NCI-H748 (cell line): ENCODE measurements at regions not wholly inside any gene's neighbourhood (a gene's known extent, or its start where the extent isn't known, plus 50 kb on each side); places are given as distances from the start of the nearest gene placed in this dataset.

ENCODE experiments used
- DNase-seq: peaks from one replicate; lab custom pipeline; 2025; ENCODE audit not compliant: unreplicated experiment; lab: John Stamatoyannopoulos, UW

DNA sequence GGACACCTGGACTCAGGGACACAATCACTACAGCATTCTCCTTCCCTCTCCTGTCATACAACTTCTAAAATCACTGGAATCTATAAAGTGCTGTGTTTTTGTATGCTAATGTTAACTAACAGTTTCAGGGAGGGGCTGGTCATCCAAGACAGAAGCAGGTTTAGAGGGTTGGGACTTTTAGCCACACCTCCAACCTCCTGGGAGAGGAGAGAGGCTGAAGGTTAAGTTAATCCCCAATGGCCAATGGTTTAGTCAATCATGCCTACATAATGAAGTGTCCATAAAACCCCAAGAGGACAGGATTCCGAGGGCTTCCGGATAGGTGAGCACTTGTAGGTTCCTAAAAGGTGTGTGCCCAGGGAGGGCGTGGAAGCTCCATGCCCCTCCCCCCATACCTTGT, 219.3 kb upstream of the CTNNB1 start:
- no peak for DNase-seq

GRCh38 chr3:40980467-40980866, 218.8 kb upstream of the CTNNB1 start:
- DNase-seq: no peak

- peak; percentile 39 for DNase-seq
These were observed 214.1 kb upstream of the CTNNB1 start for GRCh38 chr3:40985195-40985594.

- no peak for DNase-seq
These were observed 210.8 kb upstream of the CTNNB1 start for GRCh38 chr3:40988468-40988867.

- DNase-seq: no peak
These were observed 209.9 kb upstream of the CTNNB1 start for GRCh38 chr3:40989141-40990061.

DNA sequence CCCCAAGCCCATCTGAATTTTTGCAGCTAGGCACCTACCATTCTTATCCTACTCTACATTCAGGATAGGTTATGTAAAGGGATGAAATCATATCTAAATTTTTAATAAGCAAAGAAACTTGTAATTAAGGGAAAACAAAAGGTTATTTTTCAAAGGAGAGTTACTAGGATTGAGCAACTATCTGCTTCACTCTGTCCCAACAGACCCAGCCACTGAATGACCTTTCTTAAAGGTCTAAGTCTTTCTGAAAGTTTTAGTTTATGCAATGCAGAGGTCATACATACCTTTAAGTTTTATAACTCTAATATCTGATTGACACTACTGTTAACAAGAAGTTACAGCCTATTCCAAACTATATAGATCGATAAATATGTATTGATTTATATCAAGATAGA, 209.2 kb upstream of the CTNNB1 start:
- no peak for DNase-seq

- no peak for DNase-seq
These were observed 207.3 kb upstream of the CTNNB1 start for GRCh38 chr3:40992023-40992422.

GRCh38 chr3:40994611-40995010, 204.7 kb upstream of the CTNNB1 start:
- no peak for DNase-seq

GRCh38 chr3:40995271-40995670, 204.0 kb upstream of the CTNNB1 start:
- DNase-seq: no peak

GRCh38 chr3:40996382-40996781, 202.9 kb upstream of the CTNNB1 start:
- no peak for DNase-seq

GRCh38 chr3:40996827-40997710, 202.2 kb upstream of the CTNNB1 start:
- no peak for DNase-seq

GRCh38 chr3:40997711-40998519, 201.4 kb upstream of the CTNNB1 start:
- no peak for DNase-seq

DNA sequence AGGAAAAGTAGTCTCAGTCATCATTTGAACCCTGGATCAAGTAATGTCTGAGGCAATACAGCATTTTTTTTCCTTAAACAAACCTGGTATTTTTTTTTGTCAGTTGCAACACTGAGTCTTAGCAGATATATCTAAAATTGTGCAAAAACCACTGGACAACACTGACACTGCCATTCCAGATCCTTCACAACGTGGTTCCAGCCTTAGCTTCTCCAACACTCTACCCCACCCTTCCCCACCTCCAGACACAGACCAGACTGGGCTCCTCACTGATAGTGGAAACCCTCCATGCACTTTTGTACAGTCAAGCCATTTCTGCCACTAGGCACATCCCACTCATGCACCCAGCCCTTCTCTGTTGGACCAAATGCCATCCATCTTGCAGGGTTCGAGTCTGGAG, 199.6 kb upstream of the CTNNB1 start:
- no peak for DNase-seq

GRCh38 chr3:41000471-41000870, 198.8 kb upstream of the CTNNB1 start:
- DNase-seq: no peak

DNA sequence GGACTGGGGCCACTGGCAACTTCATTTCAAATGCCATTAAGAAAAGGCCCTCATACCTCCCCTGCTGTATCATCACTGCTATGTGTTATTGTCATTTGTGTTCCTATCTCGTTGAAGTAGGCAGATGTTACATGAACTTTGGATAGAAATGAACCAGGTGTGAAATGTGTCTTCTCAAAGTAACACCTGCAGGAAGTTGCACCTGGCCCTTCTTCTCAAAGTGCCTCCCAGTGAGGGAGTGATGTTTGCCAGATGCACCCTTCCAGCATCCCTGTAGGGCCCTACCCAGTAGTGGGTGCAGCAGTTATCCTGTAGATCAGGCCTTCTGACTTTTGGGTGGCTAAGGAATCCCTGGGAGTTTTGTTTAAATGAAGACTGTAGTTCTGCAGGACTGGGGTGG, 197.7 kb upstream of the CTNNB1 start:
- DNase-seq: peak; percentile 50

DNA sequence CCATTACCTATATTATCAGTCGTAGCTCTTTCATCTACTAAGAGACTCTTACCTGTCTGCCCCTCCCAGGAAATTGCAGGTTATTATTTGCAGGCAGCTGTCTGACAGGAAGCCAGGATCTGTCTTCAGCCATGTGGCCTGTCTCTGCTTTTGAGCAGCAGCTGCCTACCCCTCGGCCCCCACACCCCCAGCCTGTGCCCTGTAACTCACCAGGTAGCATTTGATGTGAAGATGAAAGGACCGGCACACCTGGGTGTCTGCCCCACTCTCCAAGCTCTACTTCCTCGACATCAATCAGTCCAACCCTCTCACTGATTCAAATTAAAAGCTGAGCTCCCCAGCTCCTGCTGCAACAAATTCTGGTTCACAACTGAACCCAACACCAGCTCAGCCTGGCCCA, 197.2 kb upstream of the CTNNB1 start:
- DNase-seq: peak; percentile 78

GRCh38 chr3:41007399-41007798, 191.9 kb upstream of the CTNNB1 start:
- DNase-seq: no peak

- DNase-seq: no peak
These were observed 187.5 kb upstream of the CTNNB1 start for GRCh38 chr3:41011854-41012253.

DNA sequence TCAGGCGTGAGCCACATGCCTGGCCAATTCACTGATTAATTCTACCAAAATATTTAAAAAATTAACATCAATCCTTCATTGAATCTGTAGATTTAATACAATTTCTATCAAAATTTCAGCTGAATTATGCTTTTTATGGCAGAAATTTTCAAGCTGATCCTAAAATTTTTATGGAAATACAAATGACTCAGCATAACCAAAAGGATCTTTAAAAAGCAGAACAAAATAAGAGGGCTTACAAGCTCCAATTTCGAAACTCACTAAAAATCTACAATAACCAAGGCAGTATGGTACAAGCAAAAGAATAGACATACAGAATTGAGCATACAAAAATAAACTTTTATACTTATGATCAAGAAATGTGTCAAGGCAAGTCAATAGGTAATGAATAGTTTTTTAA, 180.4 kb upstream of the CTNNB1 start:
- DNase-seq: no peak

DNA sequence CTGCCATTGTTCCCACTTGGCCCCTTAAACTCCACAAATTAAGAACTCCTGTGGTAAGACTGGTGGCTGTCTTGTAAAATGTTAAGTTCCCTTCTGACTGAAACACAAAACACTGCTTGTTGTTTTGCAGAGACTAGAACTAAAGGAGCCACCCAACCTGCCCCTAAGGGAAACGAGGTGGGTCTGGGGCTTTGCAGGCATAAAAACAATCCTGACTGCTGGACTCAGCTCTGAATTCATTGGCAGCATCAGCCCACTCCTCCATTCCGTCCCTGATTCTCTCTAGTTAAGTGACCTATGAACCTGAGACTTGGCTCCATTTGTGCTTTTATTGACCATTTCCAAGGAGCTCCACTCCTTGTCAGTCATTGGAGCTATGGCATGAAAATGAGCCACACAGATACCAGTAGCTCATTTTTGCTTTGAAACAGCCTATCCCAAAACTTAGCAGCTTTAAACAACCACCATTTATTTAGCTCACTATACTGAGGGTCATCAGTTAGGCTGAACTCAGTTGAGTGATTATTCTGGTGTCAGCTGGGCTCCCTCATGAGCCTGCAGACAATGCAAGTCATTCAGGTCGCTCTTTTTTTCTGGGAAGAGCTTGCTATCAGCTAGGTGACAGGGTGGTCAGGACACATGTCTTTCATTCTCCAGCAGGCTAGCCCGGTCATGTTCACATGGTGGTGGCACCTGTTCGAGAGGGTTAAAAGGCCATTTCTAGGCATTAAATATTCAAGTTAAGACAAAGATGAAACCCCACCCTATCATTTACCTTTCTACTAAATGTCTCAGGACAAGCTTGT, 175.1 kb upstream of the CTNNB1 start:
- no peak for DNase-seq
